GM21825 (cell line): ENCODE measurements at regions not wholly inside any gene's neighbourhood (a gene's known extent, or its start where the extent isn't known, plus 50 kb on each side); places are given as distances from the start of the nearest gene placed in this dataset.

Source experiments
- ATAC-seq: cut with Tn5 transposase; IDR thresholded peaks from one replicate; pipeline ENCODE4 v1.9.1; 2021; ENCODE audit warnings: mild to moderate bottlenecking, moderate library complexity; ENCODE audit not compliant: unreplicated experiment

GRCh38 chr7:33806298-33807154 is 98.8 kb upstream of the BMPER start:
- ATAC-seq = no peak

- ATAC-seq = no peak
Measured at GRCh38 chr7:33807155-33807530, 98.2 kb upstream of the BMPER start.

- ATAC-seq = no peak
Measured at GRCh38 chr7:33807779-33808482, 97.4 kb upstream of the BMPER start.

- ATAC-seq = no peak
Measured at GRCh38 chr7:33809228-33809627, 96.1 kb upstream of the BMPER start.

- no peak for ATAC-seq
Measured at GRCh38 chr7:33810356-33810755, 95.0 kb upstream of the BMPER start.

GRCh38 chr7:33813331-33813730 is 92.0 kb upstream of the BMPER start:
- ATAC-seq = no peak

- no peak for ATAC-seq
Measured at GRCh38 chr7:33814400-33814799, 90.9 kb upstream of the BMPER start.

- ATAC-seq = no peak
Measured at GRCh38 chr7:33814936-33815335, 90.4 kb upstream of the BMPER start.

GRCh38 chr7:33815336-33815735 is 90.0 kb upstream of the BMPER start:
- no peak for ATAC-seq

GRCh38 chr7:33816106-33816505 is 89.2 kb upstream of the BMPER start:
- ATAC-seq = no peak

GRCh38 chr7:33819658-33820057 is 85.7 kb upstream of the BMPER start:
- ATAC-seq = no peak

GRCh38 chr7:33820206-33820605 is 85.1 kb upstream of the BMPER start:
- ATAC-seq = no peak

GRCh38 chr7:33821970-33822369 is 83.4 kb upstream of the BMPER start:
- ATAC-seq = no peak

- no peak for ATAC-seq
Measured at GRCh38 chr7:33823913-33824312, 81.4 kb upstream of the BMPER start.

GRCh38 chr7:33824911-33825459 is 80.4 kb upstream of the BMPER start:
- no peak for ATAC-seq

- ATAC-seq = no peak
Measured at GRCh38 chr7:33825644-33826043, 79.7 kb upstream of the BMPER start.

- no peak for ATAC-seq
Measured at GRCh38 chr7:33829536-33829935, 75.8 kb upstream of the BMPER start.

- no peak for ATAC-seq
Measured at GRCh38 chr7:33831389-33832141, 73.8 kb upstream of the BMPER start.

- no peak for ATAC-seq
Measured at GRCh38 chr7:33832271-33832721, 73.0 kb upstream of the BMPER start.

GRCh38 chr7:33836797-33837355 is 68.5 kb upstream of the BMPER start:
- ATAC-seq = no peak

GRCh38 chr7:33837356-33837851 is 67.9 kb upstream of the BMPER start:
- no peak for ATAC-seq
